Stimulated activated CD4-positive, alpha-beta T cell treated with anti-CD3 and anti-CD28 coated beads, TNF-alpha, amount 100 ng/mL, for 48 hours (primary cell): ENCODE measurements at regions not wholly inside any gene's neighbourhood (a gene's known extent, or its start where the extent isn't known, plus 50 kb on each side); places are given as distances from the start of the nearest gene placed in this dataset.
"Not testable (repeated sequence)": the region's sequence is repeated elsewhere in the genome, so short reads cannot be mapped to it uniquely, and the experiment has no call there.

Experiments
- DNase-seq, 3 donors: peaks; one replicate each; pipeline ENCODE4 v3.0.0-alpha.2; 2020; ENCODE audit warnings: low read depth in 3 of 3

DNA sequence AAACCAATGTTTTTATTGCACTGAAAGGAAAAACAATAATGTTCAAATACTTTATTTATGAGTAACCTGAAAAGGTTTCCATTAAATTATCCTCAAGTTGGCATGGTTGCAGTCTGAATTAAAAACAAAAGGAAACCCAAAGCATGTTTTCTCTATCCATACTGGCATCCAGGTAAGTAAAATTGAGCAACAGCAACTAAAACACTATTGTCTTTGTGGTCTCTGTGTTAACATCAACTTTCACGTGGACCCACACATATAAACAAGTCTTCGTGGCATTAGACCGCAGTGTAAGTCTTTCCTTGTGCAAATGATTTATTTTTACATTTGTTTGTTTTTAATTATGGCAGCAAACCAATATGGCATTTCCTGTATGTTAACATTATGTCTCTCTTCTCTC, 757.6 kb downstream of the SEMA5A start:
- DNase-seq = no peak

DNA sequence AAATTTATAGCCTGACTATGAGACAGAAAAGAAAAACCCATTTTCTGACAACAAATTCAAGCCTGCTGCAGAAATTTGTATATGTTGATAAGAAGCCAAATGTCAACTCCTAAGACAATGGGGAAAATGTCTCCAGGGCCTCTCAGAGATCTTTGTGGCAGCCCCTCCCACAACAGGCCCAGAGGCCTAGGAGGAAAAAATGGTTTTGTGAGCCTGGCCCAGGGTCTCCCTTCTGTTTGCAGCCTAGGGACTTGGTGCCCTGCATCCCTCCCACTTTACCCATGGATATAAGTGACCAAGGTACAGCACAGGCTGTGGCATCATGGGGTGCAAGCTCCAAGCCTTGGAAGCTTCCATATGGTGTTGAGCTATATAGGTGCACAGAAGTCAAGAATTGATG, 740.2 kb downstream of the SEMA5A start:
- DNase-seq = no peak

DNA sequence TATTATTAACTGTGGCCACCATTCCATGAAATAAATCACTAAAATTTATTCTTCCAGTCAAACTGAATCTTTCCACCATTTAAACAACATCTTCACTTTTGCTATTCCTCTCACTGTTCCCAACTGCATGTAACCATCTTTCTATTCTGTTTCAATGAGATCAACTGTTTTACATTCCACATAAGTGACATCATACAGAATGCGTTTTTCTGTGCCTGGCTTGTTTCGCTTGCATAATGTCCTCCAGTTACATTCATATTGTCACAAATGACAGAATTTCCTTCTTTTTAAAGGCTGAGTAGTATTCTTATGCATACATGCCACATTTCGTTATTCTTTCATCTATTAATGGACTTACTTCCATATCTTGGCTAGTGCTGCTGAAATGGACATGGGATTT, 738.2 kb downstream of the SEMA5A start:
- no peak for DNase-seq

DNA sequence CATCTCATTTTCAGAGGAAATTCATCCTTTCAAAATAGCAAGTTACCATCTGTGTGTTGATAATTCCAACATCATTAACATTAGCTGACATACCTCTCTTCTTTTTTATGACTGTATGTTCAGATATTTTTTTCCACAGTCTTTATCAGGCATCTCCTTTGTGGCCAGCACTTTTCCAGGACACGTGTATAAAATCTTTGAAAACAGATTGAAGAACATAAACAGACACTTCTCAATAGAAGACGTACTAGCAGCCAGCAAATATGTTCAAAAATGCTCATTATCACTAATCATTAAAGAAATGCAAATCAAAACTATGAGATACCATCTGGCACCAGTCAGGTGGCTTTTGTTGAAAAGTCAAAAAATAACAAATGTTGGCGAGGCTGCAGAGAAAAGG, 734.3 kb downstream of the SEMA5A start:
- no peak for DNase-seq

DNA sequence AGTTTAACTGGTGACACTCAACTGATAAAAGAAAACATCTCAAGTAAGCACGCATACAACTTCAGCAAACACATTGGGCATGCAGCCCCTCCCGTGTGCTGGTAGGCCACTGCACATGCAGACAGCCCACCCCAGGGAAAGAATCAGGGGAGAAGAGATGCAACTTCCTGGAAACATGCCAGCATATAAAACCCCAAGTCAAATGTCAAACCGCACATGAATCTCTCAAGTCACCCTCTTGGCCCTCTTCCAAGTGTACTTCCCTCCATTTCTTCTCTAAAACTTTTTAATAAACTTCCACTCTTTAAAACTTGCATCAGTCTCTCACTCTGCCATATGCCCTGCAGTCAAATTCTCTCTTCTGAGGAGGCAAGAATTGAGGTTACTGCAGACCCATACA, 732.7 kb downstream of the SEMA5A start:
- no peak for DNase-seq

DNA sequence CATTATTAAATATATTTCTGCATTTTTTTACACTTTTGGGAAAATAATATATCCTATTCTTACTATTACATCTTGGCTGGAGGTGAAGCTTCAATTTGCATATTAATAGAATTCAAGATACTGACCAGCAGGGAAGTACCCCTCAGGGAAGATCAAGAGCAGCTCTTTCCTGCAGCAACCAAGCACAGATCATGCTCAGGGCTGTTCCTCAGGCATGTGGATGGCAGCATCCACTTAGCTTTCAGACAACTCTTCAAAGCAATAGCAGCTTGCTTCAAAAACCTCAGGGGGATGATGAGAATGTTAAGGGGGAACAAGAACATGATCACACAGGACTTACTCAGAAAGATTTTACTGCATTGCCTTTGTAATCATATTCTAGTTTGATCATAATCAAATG, 731.8 kb downstream of the SEMA5A start:
- no peak for DNase-seq

DNA sequence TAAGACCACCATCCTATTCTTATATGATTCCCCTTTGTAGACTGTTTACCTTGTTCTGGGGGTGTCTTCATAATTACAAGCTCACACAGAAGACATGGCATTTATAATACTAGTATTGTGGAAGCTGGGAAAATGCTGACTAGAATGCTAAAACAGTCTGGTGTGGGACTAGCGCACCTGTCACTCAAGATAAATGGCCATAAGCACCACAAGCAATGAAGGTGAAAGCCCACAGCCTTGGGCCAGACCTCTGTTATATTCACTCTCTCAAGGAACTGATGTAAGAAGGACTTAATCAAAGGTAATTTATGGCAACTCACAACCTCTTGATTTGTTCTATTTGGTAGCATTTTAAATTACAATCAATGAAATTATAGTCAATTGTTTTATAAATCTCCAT, 721.5 kb downstream of the SEMA5A start:
- no peak for DNase-seq

DNA sequence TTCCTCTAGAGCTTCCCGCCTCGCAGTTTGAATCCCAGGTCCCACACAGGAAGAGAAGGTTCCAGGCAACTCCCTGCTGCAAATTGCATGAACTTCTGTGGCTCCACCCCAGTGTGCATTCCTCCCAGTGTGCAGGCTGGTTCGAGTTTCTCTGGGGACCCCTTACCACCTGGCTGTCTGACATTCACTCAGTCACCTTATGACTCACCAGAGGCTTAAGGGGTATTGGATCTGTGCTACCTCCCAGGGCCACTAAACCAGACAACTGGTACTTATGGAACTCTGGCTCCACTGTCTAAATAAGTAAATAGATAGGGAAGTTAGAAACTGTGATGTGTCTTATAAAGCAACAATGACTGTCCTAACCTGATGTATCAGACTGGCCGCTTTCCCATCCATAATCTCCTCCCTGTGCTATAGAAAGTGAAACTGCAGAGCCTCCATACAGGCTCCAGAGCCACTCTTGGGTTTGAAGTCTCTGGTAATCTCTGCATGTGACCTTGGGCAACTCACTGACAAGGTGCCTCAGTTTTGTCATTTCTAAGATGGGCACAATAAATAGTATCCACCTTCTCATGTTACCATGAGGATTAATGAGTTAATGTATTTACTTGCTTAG, 720.6 kb downstream of the SEMA5A start:
- DNase-seq = no peak

DNA sequence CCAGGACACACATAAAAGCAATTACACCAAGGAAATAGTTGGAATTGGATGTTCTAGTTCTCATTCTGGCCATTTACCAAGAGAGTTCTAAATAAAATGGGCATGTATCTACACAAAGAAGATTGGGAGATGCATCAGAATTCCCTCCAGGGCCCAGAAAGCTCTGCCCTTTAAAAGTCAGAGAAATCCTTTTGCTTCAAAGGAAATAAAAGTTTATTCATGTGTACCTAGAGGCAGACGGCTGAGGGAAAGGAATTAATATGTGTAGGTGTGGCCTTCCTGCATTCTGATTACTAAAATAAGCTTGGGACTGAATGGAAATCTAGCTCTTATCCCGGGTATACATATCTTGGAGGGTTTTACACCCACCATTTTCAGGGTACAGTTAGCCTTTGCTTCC, 719.4 kb downstream of the SEMA5A start:
- DNase-seq = no peak

DNA sequence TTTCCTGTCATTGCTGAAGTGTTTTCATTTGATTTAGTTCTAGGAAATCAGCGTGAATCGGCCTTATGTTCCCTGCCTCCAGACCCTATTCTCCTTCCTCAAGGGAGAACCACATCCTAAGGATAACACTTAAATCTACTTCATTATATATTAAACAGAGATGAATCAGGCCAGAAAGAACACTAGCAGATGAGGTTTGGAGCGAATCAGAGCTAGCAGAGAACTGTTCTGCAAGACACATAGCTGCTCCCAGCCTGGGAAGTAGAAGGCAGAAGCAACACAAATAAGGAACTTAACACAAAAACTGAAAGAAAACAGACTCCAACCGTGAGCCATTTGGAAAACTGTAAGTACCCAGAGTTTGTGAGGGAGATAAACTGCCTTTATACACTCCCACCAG, 718.2 kb downstream of the SEMA5A start:
- DNase-seq = no peak

DNA sequence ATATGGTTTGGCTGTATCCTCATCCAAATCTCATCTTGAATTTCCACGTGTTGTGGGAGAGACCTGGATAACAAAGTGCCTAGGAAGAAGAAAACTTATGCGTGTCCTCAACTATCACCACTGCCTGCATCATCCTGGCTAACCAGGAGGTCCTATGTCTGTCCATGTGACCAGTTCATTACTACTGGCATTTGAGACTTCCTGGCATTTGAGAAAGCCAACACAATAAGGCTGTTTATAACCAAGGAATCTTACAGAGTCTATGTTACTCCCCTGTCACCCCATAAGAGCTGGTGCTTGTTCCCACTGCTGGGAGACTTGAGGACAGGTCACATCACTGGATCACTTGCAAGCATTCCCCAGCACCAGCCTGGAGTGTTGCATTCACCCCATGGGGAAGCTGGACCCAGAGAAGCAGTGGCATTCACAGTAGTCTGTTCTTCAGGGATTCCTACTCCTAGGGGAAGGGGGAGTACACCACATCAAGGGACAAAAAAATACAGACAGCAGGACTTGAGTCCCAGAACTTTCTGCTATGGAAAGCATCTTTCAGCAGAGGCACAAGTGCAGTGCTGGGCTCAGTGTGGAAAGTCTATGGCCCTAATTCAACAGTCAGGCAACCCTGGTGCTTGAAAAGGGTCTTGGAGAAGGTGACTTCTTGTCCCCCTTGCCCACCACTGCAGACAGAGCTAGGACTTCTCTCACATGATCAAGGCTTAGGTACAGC, 717.1 kb downstream of the SEMA5A start:
- no peak for DNase-seq

DNA sequence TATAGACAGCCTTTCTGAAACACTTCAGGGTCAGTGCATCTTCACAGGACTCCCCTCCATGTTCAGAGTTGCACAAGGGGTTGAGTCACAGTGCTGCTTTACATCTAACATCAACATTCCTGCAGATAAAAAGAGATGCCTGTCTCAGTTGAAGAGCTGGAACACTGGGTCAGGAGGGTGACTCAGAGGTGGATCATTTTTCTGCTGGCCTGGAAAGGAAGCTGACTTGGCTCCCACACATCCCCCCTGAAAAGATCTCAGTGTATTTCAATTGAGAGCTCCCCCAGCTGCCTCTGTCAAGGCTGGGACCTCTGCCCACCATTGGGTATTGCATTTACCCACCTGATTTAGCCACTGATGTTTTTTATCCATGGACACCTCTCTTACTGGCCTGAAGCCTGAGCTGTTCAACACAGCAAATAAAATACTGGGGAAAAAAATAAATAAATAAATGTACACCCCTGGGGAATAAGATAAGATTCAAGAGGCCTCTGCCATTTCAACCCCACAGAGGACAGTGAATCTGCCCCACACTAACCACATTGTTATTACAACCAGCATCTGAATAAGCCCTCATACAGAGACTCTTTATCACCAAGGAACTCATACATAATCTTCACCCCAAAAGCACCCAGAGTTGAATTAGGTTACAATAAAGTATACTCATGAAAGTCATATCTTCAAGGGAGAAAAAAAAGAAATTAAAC, 716.4 kb downstream of the SEMA5A start:
- DNase-seq = no peak

DNA sequence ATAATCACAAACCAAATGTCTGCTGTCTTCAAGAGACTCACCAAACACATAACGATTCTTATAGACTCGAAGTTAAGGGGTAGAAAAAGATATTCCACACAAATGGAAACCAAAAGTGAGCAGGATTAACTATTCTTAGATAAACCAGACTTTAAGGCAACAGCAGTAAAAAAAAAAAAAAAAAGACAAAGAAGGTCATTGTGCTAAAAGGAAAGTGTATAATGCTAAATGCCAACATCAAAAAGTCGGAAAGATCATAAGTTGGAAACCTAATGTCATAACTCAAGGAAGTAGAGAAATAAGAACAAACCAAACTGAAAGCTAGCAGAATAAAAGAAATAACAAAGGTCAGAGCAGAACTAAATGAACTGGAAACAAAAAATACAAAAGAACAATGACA, 714.6 kb downstream of the SEMA5A start:
- no peak for DNase-seq

DNA sequence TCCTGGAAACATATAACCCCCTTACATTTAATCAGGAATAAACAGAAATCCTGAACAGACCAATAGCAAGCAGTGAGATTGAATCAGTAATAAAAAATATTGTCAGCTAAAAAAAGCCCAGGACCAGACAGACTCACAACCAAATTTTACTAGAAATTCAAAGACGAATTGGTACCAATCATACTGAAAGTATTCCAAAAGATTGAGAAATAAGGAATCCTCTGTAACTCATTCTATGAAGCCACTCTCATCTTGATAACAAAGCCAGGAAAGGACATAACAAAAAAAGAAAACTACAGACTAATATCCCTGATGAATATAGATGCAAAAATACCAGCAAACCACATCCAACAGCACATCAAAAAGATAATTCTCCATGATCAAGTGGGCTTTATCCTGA, 714.0 kb downstream of the SEMA5A start:
- no peak for DNase-seq

DNA sequence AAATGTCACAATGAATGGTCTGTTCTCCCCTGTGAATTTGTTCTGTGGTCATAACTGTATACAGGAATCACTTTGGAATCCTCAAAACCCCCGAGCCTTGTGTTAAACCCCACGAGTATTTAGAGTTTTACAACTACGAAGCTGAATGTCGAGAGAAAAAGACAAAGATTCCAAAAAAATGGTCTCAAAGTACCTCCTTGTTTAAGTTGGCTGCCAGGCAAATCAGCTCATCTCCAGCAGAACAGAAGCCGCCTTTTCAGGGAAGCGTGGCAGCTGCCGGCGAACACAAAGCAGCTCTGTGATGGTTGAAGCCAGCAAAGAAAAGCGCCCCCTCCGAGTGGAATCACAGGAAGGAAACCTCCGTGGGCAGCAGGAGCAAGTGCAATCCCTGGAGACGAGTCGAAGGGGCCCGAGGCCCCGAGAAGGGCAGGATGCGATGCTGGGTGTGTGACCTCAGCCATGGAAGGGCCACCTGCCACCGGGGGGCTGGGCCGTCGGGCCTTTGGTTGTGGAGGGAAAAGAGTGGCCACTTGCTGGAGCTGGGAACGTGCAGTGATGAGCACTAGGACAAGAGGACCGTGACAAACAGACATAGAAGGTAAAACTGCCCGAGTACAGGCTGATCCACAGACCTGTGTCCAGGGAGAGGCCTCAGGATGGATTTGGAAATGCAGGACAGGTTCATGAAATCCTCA, 706.4 kb downstream of the SEMA5A start:
- DNase-seq = no peak

DNA sequence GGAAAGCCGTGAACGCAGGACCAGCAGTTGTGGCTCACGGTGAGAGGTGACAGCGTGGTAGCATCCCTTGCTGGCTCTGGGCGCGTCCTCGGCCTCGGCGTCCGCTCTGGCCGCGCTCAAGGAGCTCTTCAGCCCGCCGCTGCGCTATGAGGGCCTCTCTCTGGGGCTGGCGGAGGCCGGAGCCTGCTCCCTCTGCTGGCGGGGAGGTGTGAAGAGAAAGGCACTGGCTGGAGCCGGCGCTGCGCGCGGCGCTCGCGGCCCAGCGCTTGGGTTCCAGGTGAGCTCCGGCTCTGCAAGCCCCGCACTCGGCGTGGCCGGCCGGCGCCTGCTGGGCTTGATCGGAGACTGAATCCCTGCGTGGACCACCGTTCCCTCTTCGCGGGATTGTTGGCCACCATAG, 705.6 kb downstream of the SEMA5A start:
- DNase-seq = no peak

DNA sequence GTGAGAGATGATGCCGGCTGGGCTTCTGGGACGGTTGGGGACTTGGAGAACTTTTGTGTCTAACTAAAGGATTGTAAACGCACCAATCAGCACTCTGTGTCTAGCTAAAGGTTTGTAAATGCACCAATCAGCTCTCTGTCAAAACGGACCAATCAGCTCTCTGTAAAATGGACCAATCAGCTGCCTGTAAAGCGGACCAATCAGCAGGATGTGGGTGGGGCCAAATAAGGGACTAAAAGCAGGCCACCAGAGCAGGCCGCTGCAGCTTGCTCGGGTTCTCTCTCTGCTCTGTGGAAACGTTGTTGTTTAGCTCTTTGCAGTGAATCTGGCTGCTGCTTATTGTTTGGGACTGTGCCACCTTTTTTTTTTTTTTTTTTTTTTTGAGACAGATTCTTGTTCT, 705.1 kb downstream of the SEMA5A start:
- DNase-seq = not testable (repeated sequence)

DNA sequence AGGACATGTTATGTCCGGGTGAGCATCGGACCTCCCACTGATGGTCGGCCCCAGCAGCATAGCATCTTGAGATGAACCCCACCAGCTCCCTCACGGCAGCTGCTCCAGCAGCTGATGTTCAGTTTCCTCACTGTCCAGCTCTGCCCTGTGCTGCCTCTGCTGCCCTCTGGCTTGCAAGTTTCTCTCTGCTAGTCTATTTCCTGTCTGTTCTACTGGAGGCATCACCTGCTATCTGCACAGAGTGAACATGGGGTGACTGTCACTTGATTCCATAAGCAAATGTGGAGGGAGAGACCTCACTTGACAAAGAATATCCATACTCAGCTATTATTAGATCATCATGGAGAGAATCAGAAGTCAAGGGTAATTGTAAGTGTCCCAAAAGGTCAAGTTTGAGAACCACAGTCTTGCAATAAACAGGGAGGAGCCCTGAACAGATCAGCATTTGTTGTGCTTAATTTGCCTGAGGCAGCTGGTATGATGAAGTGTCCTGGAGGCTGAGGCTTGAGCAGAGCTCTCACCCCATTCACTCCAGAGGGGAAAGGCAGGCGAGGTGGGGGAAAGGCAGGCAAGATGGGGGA, 702.8 kb downstream of the SEMA5A start:
- no peak for DNase-seq

DNA sequence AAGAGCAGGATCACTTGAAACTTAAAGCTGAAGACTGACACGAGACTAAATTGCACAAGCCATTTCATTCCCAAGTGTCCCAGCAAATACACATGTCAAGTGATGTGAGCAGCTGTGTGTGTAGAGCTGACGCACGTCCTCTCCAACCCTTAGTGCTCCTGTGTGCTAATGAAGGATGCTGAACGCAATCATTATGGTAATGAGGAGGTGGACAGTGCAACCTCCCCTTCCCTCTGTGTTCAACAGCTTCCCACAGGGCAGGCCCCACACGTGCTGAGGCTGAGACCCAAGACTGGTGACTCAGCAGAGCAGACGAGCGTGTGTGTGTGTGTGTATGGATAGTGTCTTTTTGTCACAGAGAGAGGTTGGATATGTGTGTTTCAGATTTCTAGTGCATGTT, 702.1 kb downstream of the SEMA5A start:
- no peak for DNase-seq

DNA sequence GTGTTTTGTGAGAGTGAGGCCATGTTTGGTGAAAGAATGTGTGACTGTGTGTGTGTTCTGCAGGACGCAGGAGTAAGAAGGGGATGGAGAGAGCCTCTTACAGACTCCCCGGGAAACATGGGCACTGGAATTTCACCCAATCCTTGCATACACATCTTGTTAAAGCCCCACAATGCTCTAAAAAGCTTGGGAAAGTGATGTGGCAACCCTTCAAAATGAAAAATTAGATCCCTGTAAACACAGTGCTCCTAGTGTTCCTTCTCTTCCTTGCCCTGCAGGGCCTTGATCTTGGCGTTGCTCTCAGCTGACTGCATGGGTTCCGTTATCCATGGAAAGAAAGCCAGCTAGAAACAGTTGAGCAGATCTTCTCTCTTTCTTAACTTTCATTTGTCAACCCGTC, 701.7 kb downstream of the SEMA5A start:
- DNase-seq = no peak

DNA sequence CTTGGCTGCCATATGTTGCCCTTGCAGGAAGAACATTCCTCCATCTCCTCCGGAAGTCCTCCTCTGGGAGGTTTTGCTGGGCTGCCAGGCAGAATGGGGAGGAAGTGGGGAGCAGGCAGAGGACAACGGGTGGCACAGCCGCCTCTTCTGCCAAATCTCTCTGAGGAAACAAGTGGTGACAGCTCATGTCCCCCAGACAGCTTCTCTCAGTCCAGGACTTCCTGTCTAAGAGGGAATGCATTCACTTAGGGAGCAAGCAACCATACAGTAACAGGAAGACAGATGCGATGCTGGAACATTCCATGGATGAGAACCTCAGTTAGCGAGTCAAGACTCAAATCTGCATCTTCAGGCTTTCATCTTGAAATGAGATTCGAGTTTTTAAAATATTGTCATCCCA, 701.0 kb downstream of the SEMA5A start:
- DNase-seq = no peak

DNA sequence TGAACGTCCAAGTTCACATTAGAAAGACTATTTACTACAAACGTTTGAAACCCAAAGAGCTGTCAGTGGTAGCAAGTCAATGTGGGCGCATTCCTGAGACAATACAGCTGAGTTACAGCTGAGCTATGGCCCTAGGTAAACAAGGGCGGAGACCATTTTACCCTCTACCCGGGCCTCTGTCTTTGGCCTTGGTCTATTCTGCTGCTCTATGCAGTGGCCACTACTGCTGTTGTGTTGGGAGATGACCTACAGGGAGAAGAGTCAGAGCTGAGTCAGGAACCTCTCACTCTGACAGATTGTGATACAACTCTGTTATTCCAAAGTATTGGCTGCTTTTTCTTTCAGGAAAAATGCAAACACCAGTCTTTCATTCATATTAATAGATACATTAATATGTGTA, 700.6 kb downstream of the SEMA5A start:
- no peak for DNase-seq
